ENCODE measurements at regions not wholly inside any gene's neighbourhood (a gene's known extent, or its start where the extent isn't known, plus 50 kb on each side); places are given as distances from the start of the nearest gene placed in this dataset.

- no peak for TF ChIP-seq CTCF (conservative IDR thresholded peaks at IDR 0.05; ENCODE audit: low read length)
- no peak for TF ChIP-seq EZH2phosphoT487 (IDR thresholded peaks at IDR 0.05; ENCODE audit: borderline replicate concordance, low read depth, low read length)
Measured at GRCh38 chr6:168169624-168170023, 90.6 kb upstream of the FRMD1 start.
